ENCODE measurements at regions not wholly inside any gene's neighbourhood (a gene's known extent, or its start where the extent isn't known, plus 50 kb on each side); places are given as distances from the start of the nearest gene placed in this dataset.
"Not testable (repeated sequence)": the region's sequence is repeated elsewhere in the genome, so short reads cannot be mapped to it uniquely, and the experiment has no call there.

GRCh38 chr4:53920116-53920515 is 144.3 kb downstream of the CHIC2 start:
- DNase-seq = no peak

DNA sequence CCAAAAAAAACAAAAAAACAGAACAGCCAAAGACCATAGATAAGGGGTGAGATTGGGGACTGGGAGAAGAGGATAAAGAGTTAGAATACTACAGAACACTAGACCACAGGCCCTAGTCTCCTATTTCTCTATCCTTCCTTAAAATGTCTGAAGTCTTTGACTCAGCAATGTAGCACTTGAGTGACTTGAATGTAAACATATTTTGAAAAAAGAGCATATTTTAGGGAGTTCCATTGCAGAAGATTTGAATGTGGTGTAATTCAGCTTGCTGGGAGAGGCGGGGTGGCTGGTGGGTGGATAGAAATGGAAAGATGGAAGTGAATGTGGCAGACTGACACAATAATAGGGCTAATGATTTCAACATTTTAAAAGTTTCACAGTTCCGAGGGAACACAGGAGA is 144.9 kb downstream of the CHIC2 start:
- no peak for DNase-seq

DNA sequence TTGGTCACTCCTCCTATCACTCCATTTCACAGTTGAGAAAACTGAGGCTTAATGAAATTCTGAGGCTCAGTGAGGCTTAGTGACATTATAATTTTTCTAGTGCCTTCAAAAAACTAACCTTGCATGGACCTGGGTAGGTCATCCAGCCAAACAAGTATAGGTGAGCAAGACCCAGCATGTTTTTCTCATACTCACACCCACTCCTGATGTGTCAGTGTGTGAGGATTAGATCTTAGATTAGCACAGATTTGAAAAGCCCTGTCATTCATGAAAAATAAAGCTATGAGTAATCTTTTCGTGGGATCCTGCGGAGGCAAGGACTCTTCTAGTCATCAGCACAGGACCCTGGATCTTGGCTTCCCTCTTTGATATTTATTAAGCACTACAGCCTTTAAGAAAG is 146.7 kb downstream of the CHIC2 start:
- no peak for DNase-seq

DNA sequence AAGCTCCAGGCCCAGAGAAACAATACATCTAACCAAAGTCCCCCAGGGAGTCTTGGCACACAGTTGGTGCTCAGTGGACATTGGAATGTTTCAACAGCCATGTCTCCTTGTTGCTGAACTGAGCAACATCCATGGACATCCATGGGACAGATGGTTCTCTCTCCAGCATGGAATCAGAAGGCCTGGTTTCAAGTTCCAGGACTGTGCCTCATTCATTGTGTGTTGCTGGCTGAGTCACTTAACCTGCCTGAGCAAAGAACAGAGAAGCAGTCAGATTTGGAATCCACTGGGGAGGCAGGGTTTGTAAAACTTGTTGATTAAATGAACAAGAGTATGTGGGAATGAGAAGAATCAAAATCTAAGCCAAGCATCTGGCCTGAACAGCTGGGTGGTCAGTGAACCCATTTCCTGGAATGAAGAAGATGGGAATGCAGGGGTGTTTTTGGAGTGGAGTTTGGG is 147.9 kb downstream of the CHIC2 start:
- DNase-seq = no peak

- no peak for DNase-seq
Measured at GRCh38 chr4:53914313-53915016, 149.9 kb downstream of the CHIC2 start.

DNA sequence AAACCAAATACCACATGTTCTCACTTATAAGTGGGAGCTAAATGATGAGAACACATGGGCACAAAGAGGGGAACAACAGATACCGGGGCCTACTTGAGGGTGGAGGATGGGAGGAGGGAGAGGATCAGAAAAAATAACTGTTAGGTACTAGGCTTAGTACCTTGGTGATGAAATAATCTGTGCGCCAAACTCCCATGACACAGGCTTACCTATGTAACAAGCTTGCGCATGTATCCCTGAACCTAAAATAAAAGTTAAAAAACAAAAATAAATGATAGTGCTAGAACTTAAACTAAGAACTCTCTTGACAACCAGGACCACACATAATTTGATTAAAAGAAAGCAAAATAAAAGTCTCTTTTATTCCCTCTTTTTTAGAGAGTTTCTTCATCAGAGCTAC is 150.6 kb downstream of the CHIC2 start:
- no peak for DNase-seq

GRCh38 chr4:53912766-53913497 is 151.5 kb downstream of the CHIC2 start:
- DNase-seq = no peak

DNA sequence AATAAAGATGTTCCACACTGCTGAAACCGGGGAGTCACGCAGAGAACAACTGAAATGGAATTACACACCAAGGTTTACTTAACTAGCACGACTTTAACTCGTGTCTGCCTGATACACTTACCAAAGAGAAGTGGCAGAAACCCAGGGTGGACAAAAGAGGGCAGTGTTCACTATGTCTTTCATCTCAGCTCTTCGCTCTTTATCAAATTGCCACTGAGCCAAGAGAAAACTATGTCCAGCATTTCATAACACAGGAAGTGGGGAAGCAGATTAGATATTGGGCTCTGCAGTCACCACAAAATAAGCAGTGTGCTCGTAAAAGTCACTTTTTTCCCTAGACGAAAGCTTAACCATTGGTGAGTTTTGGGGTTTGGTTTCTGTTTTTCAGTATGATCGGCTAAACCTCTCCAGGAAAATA is 155.7 kb downstream of the CHIC2 start:
- peak; percentile 72 to 76 for DNase-seq

- DNase-seq = no peak
Measured at GRCh38 chr4:53907772-53908171, 156.6 kb downstream of the CHIC2 start.

DNA sequence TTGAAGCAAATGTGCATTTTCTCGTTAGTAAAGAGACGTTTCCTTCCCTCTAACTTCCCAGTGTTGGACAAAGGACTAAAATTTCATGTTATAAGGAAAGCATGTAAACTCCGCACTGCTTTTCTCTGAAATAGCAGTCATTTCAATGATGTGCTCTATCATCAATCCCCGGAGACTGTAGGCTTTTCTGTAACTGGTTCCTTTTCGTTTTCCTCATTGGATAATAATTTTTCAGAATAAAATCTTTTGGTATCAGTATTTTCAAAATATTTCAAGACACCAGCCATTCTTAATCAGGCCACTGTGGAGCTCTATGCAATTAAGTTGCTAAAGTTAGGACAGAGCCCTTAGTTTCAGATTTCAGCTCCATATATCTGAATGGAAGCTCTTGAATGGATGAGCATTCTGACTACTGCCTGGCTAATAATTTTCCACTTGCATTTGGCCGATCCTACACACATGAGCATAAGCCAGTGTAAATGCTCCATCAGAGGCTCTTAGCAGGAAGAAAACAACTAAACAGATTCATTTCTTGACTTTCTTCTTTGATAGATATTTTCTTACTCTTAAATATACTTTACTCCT is 157.7 kb downstream of the CHIC2 start:
- no peak for DNase-seq

GRCh38 chr4:53905941-53906377 is 158.4 kb downstream of the CHIC2 start:
- DNase-seq = no peak

DNA sequence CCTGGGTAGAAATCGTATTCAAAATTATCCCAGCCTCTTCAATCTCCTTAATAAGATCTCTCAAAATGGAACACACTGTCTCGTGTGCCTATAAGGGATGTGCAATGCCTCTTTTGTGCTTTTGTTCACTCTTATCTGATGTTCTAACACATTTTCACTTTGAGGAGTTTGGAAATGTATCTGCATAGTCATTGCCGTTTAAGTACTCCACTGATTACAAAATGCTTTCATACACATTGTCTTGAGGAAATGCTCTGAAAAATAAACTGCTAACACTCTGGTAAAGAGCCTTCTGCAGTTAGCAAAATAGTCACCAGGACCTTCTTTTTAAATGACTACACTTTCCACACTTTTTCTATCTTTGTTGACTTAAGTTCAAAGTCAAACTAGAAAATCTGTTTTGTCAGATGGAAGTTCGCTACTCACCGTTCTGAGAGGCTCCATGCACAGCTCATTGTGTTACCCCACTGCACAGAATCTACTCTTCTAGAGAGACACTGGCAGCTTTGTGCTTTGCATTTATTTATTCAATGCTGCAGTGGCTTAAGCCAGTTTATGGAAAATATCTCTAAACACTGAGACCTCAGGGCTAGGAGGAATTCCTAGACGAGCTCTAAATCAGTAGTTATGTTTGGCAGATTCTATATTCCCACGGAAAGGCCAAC is 159.0 kb downstream of the CHIC2 start:
- DNase-seq = no peak

- no peak for DNase-seq
Measured at GRCh38 chr4:53902786-53903185, 161.6 kb downstream of the CHIC2 start.

GRCh38 chr4:53900271-53900649 is 164.1 kb downstream of the CHIC2 start:
- DNase-seq = no peak

DNA sequence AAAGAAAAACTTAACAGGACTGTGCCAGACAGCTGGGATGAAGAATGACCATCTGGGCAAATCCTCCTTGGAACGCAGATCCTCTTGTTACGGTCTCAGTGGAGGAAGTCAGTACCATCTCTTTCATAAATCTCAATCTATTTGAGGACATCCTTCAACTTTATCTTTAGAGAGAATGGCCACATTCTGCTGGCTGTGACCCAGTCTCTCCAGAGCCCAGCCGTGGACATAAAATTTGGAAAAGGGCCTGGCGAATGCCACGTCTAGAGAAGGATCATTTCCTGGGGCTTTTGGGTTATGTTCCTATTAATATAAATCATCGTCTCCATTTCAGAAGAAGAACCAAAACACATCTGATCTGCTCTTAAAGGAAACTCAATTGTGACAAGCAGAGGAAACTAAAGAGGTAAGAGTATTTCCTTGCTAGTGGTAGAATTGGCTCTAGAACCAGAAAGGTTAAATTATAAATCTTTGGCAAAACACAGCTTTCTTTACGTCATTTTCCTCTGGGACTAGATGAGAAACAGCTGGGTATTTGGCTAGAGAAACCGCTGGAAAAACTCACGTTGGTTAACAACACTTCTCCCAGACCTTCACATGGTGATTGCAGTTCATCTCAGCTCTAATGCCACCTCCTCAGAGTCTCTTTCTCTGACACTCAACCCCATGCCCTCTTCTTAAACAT is 164.7 kb downstream of the CHIC2 start:
- no peak for DNase-seq

GRCh38 chr4:53895137-53895536 is 169.3 kb downstream of the CHIC2 start:
- DNase-seq = no peak

DNA sequence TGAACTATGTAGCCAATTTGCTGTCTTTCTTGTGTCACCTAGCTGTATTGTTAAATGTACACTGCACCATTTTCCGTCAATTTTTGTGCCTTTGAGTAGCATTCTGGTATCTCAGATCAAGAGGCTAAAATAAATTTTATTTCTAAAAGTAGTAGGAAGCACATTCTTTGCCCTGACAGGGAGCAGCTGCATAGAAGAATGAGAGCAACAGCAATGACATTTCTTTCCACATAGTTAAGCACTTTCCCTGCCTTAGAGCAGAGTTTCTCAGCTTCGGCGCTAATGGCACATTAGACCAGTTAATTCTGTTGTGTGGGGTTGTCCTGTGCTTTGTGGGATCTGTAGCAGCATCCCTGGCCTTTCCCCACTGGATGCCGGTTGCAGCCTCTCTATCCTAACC is 173.9 kb downstream of the CHIC2 start:
- no peak for DNase-seq

DNA sequence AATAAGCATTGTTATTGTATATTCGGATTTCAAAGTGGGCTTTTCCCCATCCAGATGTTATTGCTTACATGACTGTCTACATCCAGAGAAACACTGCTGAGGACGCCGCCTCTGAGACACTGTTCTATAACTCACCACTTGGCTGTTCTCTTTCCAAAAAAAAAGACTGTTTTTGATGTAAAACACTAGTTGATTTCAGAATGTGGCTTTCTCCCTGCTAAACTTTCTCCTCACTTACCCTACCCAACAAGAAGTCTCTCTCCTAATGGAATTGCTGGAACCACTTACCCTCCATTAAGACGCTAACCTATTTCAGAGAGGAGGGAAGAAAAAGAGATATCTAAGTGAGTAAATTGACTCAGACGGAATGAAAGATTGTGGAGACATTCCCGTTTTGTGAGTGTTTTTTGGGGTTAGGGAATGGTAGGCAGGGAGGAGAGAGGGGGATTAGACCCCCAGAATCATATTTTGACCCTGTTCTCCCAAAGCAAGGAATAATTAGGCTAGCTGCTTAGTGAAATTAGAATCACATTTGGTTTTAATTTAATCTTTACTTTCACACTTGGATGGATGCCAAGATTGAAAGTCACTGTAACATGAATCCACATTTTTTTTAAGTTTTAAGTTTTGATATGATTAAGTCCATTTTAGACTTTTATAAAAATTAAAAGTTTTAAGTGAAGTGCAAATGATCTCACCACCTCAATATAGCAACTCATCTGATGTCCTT is 174.9 kb downstream of the CHIC2 start:
- no peak for DNase-seq

GRCh38 chr4:53886090-53886489 is 178.3 kb downstream of the CHIC2 start:
- no peak for DNase-seq

DNA sequence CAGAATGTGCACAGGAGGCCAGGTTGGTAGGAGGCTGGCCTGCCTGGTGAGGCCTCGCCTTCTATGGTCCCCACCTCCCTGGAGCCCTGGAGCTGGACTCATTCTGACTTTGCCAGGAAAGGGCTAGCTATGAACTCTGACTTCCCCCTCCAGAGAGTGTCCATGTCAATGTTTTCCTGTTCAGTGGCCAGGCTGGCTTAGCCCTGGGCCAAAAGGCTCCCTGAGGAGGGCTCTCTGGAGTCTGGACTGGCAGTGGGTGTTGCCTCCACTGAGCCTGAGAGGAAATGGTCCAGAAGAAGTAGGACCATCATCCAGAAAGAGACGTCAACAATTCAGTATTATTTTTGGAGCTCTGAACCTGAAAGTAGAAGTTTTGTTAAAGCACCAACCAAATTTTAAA is 178.7 kb downstream of the CHIC2 start:
- DNase-seq = no peak

DNA sequence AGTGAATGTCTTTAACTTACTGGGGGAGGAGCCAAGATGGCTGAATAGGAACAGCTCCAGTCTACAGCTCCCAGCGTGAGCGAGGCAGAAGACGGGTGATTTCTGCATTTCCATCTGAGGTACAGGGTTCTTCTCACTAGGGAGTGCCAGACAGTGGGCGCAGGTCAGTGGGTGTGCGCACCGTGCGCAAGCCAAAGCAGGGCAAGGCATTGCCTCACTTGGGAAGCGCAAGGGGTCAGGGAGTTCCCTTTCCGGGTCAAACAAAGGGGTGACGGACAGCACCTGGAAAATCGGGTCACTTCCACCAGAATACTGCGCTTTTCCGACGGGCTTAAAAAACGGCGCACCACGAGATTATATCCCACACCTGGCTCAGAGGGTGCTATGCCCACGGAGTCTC is 187.3 kb downstream of the CHIC2 start:
- DNase-seq = not testable (repeated sequence)

GRCh38 chr4:53866055-53866454 is 198.3 kb downstream of the CHIC2 start:
- no peak for DNase-seq
